Endothelial cell of umbilical vein (primary cell): ENCODE measurements at regions not wholly inside any gene's neighbourhood (a gene's known extent, or its start where the extent isn't known, plus 50 kb on each side); places are given as distances from the start of the nearest gene placed in this dataset.
A peak's percentile ranks its signal among the peaks of the same experiment; 100 is the strongest.

Experiments
- BruUV-seq: library from RNA; stranded (reverse); fragments of 400-500 nt; replicated peaks from 2 replicates; lab custom pipeline; 2021; lab: Mats Ljungman, UMichigan
- CTCF ChIA-PET: fragments of 300-600, 350-600 bp; sonication (Branson Sonifier 250); formaldehyde crosslinking; loops from one replicate; lab custom pipeline; 2021; ENCODE audit warnings: antibody characterized with exemption, inconsistent platforms; lab: Charles Lee
- POLR2A ChIA-PET: fragments of 300-600, 350-600 bp; sonication (Branson Sonifier 250); formaldehyde crosslinking; loops from one replicate; lab custom pipeline; 2021; ENCODE audit warnings: antibody characterized with exemption, inconsistent platforms; lab: Charles Lee
- DNase-seq: peaks from one replicate; pipeline ENCODE4 v3.0.0-alpha.2; 2011; ENCODE audit warnings: low read depth, low spot score
- FAIRE-seq: peaks from 2 replicates; lab custom pipeline; 2011; peaks lifted over from hg19 to GRCh38; lab: Jason Lieb, UNC
- H2AFZ ChIP-seq: 2 replicates; pipeline ENCODE4 v1.6.0; 2012; ENCODE audit warnings: low read depth, low read length, control low read depth, inconsistent platforms
- H3K27ac ChIP-seq: 2 replicates; pipeline ENCODE4 v1.5.1; 2011; ENCODE audit warnings: low read depth, mild to moderate bottlenecking, control low read depth, low read length, moderate library complexity; ENCODE audit not compliant: insufficient read depth
- H3K27me3 ChIP-seq, 2 experiments: 2 replicates each; pipeline versions ENCODE4 v1.6.0 to v1.6.1; 2011; ENCODE audit warnings: low read length in 2 of 2, mixed read lengths in 1 of 2; ENCODE audit not compliant: control insufficient read depth in 2 of 2, insufficient read depth in 2 of 2
- H3K36me3 ChIP-seq, 2 experiments: 2 replicates in 1 of 2; 3 replicates in 1 of 2; pipeline ENCODE4 v1.5.1; 2011; ENCODE audit warnings: low read length in 2 of 2, mild to moderate bottlenecking in 1 of 2, moderate library complexity in 1 of 2; ENCODE audit not compliant: control insufficient read depth in 2 of 2, insufficient read depth in 2 of 2; ENCODE audit errors: extremely low read depth in 1 of 2
- H3K4me1 ChIP-seq: 3 replicates; pipeline ENCODE4 v1.5.1; 2011; ENCODE audit warnings: mild to moderate bottlenecking, low read length; ENCODE audit not compliant: control insufficient read depth, insufficient read depth; ENCODE audit errors: extremely low read depth
- H3K4me2 ChIP-seq: 2 replicates; pipeline ENCODE4 v1.6.1; 2011; ENCODE audit warnings: low read length, control low read depth, mixed read lengths; ENCODE audit not compliant: insufficient read depth
- H3K4me3 ChIP-seq, 3 experiments: fragments of 200-600 bp in 1 of 3; sonication (generic), shearing (Covaris generic) in 1 of 3; replicated peaks in 1 of 3; 2 replicates each; pipeline ENCODE4 v1.5.1; 2011 to 2016; ENCODE audit warnings: control low read depth in 3 of 3, low read length in 3 of 3, mild to moderate bottlenecking in 2 of 3, inconsistent platforms in 1 of 3, low read depth in 1 of 3, moderate library complexity in 1 of 3; ENCODE audit not compliant: insufficient read depth in 1 of 3
- H3K79me2 ChIP-seq: 2 replicates; pipeline ENCODE4 v1.6.0; 2012; ENCODE audit warnings: low read length, inconsistent platforms; ENCODE audit not compliant: control insufficient read depth, insufficient read depth
- H3K9ac ChIP-seq: replicated peaks from 2 replicates; pipeline ENCODE3; 2011; ENCODE audit warnings: low read length, control low read depth; ENCODE audit not compliant: insufficient read depth; ENCODE audit errors: extremely low read depth
- H3K9me1 ChIP-seq: replicated peaks from 3 replicates; pipeline ENCODE4 v1.6.0; 2011; ENCODE audit warnings: mild to moderate bottlenecking, low read length; ENCODE audit not compliant: control insufficient read depth, insufficient read depth; ENCODE audit errors: extremely low read depth
- H3K9me3 ChIP-seq: replicated peaks from 2 replicates; pipeline ENCODE4 v1.5.1; 2012; ENCODE audit warnings: low read length, inconsistent platforms; ENCODE audit not compliant: control insufficient read depth, insufficient read depth
- H4K20me1 ChIP-seq: replicated peaks from 2 replicates; pipeline ENCODE3; 2011; ENCODE audit warnings: mild to moderate bottlenecking, low read length; ENCODE audit not compliant: control insufficient read depth, insufficient read depth; ENCODE audit errors: extremely low read depth
- CTCF ChIP-seq, 2 donors: IDR thresholded peaks; 1 replicate in 1 of 2; 2 replicates in 1 of 2; pipeline ENCODE4 v1.5.1; 2011; ENCODE audit warnings: low read length in 2 of 2, mild to moderate bottlenecking in 2 of 2, moderate library complexity in 2 of 2, control low read depth in 1 of 2, inconsistent platforms in 1 of 2, low read depth in 1 of 2; ENCODE audit not compliant: insufficient read depth in 1 of 2; ENCODE audit errors: extremely low read depth in 1 of 2
- EZH2 ChIP-seq: IDR thresholded peaks from 2 replicates; pipeline ENCODE4 v1.6.1; 2012; ENCODE audit warnings: borderline replicate concordance, low read depth, mild to moderate bottlenecking, moderate library complexity, low read length, inconsistent platforms; ENCODE audit not compliant: severe bottlenecking
- FOS ChIP-seq: IDR thresholded peaks from 2 replicates; pipeline ENCODE4 v1.6.1; 2011; ENCODE audit warnings: mild to moderate bottlenecking, low read length, moderate library complexity, borderline replicate concordance; ENCODE audit not compliant: insufficient read depth
- GATA2 ChIP-seq: IDR thresholded peaks from 2 replicates; pipeline ENCODE4 v1.7.0; 2011; ENCODE audit warnings: low read depth, mild to moderate bottlenecking, moderate library complexity, mixed read lengths, low read length; ENCODE audit not compliant: insufficient read length, insufficient read depth
- JUN ChIP-seq: IDR thresholded peaks from 2 replicates; pipeline ENCODE4 v1.6.1; 2011; ENCODE audit warnings: borderline replicate concordance, low read depth; ENCODE audit not compliant: insufficient read length, insufficient read depth
- MAX ChIP-seq: IDR thresholded peaks from 2 replicates; pipeline ENCODE4 v1.6.1; 2011; ENCODE audit not compliant: insufficient read depth, insufficient read length
- MYC ChIP-seq: IDR thresholded peaks from one replicate; pipeline ENCODE4 v1.6.1; 2011; ENCODE audit warnings: mild to moderate bottlenecking, low read depth, low read length
- POLR2A ChIP-seq: IDR thresholded peaks from 2 replicates; pipeline ENCODE4 v1.6.1; 2012; ENCODE audit warnings: low read depth, mild to moderate bottlenecking, control low read depth, low read length
- POLR2AphosphoS5 ChIP-seq: IDR thresholded peaks from 2 replicates; pipeline ENCODE4 v1.6.1; 2012; ENCODE audit warnings: low read depth, mild to moderate bottlenecking, control low read depth, low read length, moderate library complexity; ENCODE audit not compliant: insufficient read depth
- dilution Hi-C: fragments of 300-500 bp; cut with MboI; formaldehyde crosslinking; loops from one replicate; pipeline ENCODE4 v1.15.0; 2019; ENCODE audit warnings: low sequenced_read_pairs; ENCODE audit not compliant: extremely low pct_ligation_motif_present
- intact Hi-C: fragments of 100-400 bp; cut with micrococcal nuclease; formaldehyde crosslinking; loops from one replicate; pipeline ENCODE4 v1.10.0; 2022

- TF ChIP-seq CTCF (IDR thresholded peaks at IDR 0.05; ENCODE audit: extremely low read depth in 1 of 2, insufficient read depth in 1 of 2, low read depth in 1 of 2, low read length in 2 of 2): no peak
- H3K9me3 ChIP-seq: no peaks in the 10 kb centered on the region
- FAIRE-seq: peak; percentile 28
- no peaks in the 10 kb centered on the region for H3K27me3 ChIP-seq
- no TSS peak for BruUV-seq
- H3K36me3 ChIP-seq: no peaks in the 10 kb centered on the region
- CTCF ChIA-PET: interaction anchor here (1.5 kb wide), 2 partner anchors 23 to 490 kb away, joined by 4 read pairs; no protein-coding TSS in a partner anchor
- H4K20me1 ChIP-seq: no peaks in the 10 kb centered on the region
- intact Hi-C loops: loop anchor here (5.0 kb wide), 1 partner anchor 972 kb away; the partner anchor contains the start of gene UBE2J1
- peak overlapping the region; percentile 68 for H3K27ac ChIP-seq
- no peak overlapping the region for H3K4me3 ChIP-seq
- peak; percentile 34 for DNase-seq
- H2AFZ ChIP-seq: peak overlapping the region; percentile 74
- H3K4me2 ChIP-seq: peak overlapping the region; percentile 52
- POLR2A ChIA-PET: no interaction called here
- H3K4me1 ChIP-seq: peaks cover 36% of the 10 kb centered on the region
- dilution Hi-C loops: no loop called here
- H3K79me2 ChIP-seq: no peaks in the 10 kb centered on the region
- peak overlapping the region; percentile 17 for H3K9ac ChIP-seq
- H3K9me1 ChIP-seq: no peaks in the 10 kb centered on the region
Observed at GRCh38 chr6:88380618-88381288, 214.6 kb upstream of the CNR1 start.

GRCh38 chr6:88380083-88380482 lies 213.9 kb upstream of the CNR1 start:
- Histone ChIP-seq H3K79me2 (no peaks in the 10 kb centered on the region), H3K27me3 (no peaks in the 10 kb centered on the region), H3K9me3 (no peaks in the 10 kb centered on the region), H3K4me2 (peak overlapping the region; percentile 52), H4K20me1 (no peaks in the 10 kb centered on the region), H3K9ac (peak overlapping the region; percentile 17), H3K4me1 (peaks cover 36% of the 10 kb centered on the region), H2AFZ (peak overlapping the region; percentile 74), H3K4me3 (no peak overlapping the region), H3K27ac (peak overlapping the region; percentile 68), H3K36me3 (no peaks in the 10 kb centered on the region), H3K9me1 (no peaks in the 10 kb centered on the region)
- TF ChIP-seq POLR2AphosphoS5 (peak; percentile 60), GATA2 (peak; percentile 50), MYC (no peak), CTCF (IDR thresholded peaks at IDR 0.05; ENCODE audit: extremely low read depth in 1 of 2, insufficient read depth in 1 of 2, low read depth in 1 of 2, low read length in 2 of 2) (no peak), FOS (peak; percentile 98), POLR2A (no peak), JUN (peak; percentile 71), MAX (no peak), EZH2 (no peak)
- ChIA-PET POLR2A (no interaction called here), CTCF (interaction anchor here (1.5 kb wide), 2 partner anchors 24 to 491 kb away, joined by 4 read pairs; no protein-coding TSS in a partner anchor)
- dilution Hi-C loops (no loop called here), intact Hi-C loops (loop anchor here (5.0 kb wide), 1 partner anchor 972 kb away; the partner anchor contains the start of gene UBE2J1)
- FAIRE-seq: peak; percentile 98
- peak; percentile 94 for DNase-seq
- BruUV-seq: no TSS peak
